ENCODE measurements at regions not wholly inside any gene's neighbourhood (a gene's known extent, or its start where the extent isn't known, plus 50 kb on each side); places are given as distances from the start of the nearest gene placed in this dataset.
A peak's percentile ranks its signal among the peaks of the same experiment; 100 is the strongest.

- DNase-seq, result no peak
Observed at GRCh38 chr14:78016532-78016931, 153.6 kb upstream of the NRXN3 start.

GRCh38 chr14:78018283-78018682 is 151.9 kb upstream of the NRXN3 start:
- Histone ChIP-seq H3K4me1 (no peaks in the 10 kb centered on the region), H3K27ac (no peak overlapping the region), H3K36me3 (no peaks in the 10 kb centered on the region), H3K9me3 (no peaks in the 10 kb centered on the region), H3K27me3 (ENCODE audit: low read depth) (peaks cover 5% of the 10 kb centered on the region), H3K4me3 (no peak overlapping the region)
- intact Hi-C loops (cut with DNase I), result no loop called here
- TF ChIP-seq CTCF (IDR thresholded peaks at IDR 0.05), result no peak
- ATAC-seq, result no peak
- no peak for DNase-seq

More at GRCh38 chr14:78016532-78016931, 153.6 kb upstream of the NRXN3 start:
- Histone ChIP-seq H3K27me3 (ENCODE audit: low read depth) (peaks cover 5% of the 10 kb centered on the region), H3K4me1 (no peaks in the 10 kb centered on the region), H3K4me3 (no peak overlapping the region), H3K36me3 (no peaks in the 10 kb centered on the region), H3K9me3 (no peaks in the 10 kb centered on the region), H3K27ac (no peak overlapping the region)
- ATAC-seq, result no peak
- intact Hi-C loops (cut with DNase I), result no loop called here
- no peak for TF ChIP-seq CTCF (IDR thresholded peaks at IDR 0.05)

- ATAC-seq (peak; percentile 66 to 71), DNase-seq (peak; percentile 71)
- H3K4me3 ChIP-seq, result no peak overlapping the region
- H3K4me1 ChIP-seq, result no peaks in the 10 kb centered on the region
- H3K36me3 ChIP-seq, result no peaks in the 10 kb centered on the region
- no peaks in the 10 kb centered on the region for H3K27me3 ChIP-seq (ENCODE audit: low read depth)
- TF ChIP-seq CTCF (IDR thresholded peaks at IDR 0.05), result peak; percentile 57
- no peaks in the 10 kb centered on the region for H3K9me3 ChIP-seq
- intact Hi-C loops (cut with DNase I), result loop anchor here (10.0 kb wide), 1 partner anchor 543 kb away; no protein-coding TSS in a partner anchor
- H3K27ac ChIP-seq, result no peak overlapping the region
Observed at GRCh38 chr14:78022059-78022458, 148.1 kb upstream of the NRXN3 start.

- DNase-seq, result no peak
- H3K27me3 ChIP-seq (ENCODE audit: low read depth), result no peaks in the 10 kb centered on the region
- intact Hi-C loops (cut with DNase I), result loop anchor here (10.0 kb wide), 1 partner anchor 542 kb away; no protein-coding TSS in a partner anchor
- no peak for TF ChIP-seq CTCF (IDR thresholded peaks at IDR 0.05)
- H3K4me3 ChIP-seq, result no peak overlapping the region
- H3K36me3 ChIP-seq, result no peaks in the 10 kb centered on the region
- no peak for ATAC-seq
- H3K27ac ChIP-seq, result no peak overlapping the region
- no peaks in the 10 kb centered on the region for H3K9me3 ChIP-seq
- no peaks in the 10 kb centered on the region for H3K4me1 ChIP-seq
Observed at GRCh38 chr14:78023112-78023511, 147.1 kb upstream of the NRXN3 start.

GRCh38 chr14:78028471-78028870 is 141.7 kb upstream of the NRXN3 start:
- Histone ChIP-seq H3K27me3 (ENCODE audit: low read depth) (no peaks in the 10 kb centered on the region), H3K9me3 (no peaks in the 10 kb centered on the region), H3K4me3 (no peak overlapping the region), H3K27ac (no peak overlapping the region), H3K4me1 (no peaks in the 10 kb centered on the region), H3K36me3 (no peaks in the 10 kb centered on the region)
- ATAC-seq, result no peak
- intact Hi-C loops (cut with DNase I), result loop anchor here (10.0 kb wide), 1 partner anchor 536 kb away; no protein-coding TSS in a partner anchor
- no peak for DNase-seq
- TF ChIP-seq CTCF (IDR thresholded peaks at IDR 0.05), result no peak
